SK-MEL-5 (cell line): ENCODE measurements at regions not wholly inside any gene's neighbourhood (a gene's known extent, or its start where the extent isn't known, plus 50 kb on each side); places are given as distances from the start of the nearest gene placed in this dataset.
"Not testable (repeated sequence)": the region's sequence is repeated elsewhere in the genome, so short reads cannot be mapped to it uniquely, and the experiment has no call there.

Source experiments
- DNase-seq: peaks from one replicate; pipeline ENCODE4 v3.0.0-alpha.2; 2016; ENCODE audit warnings: low read depth, low spot score
- in situ Hi-C: cut with HindIII; loops from 2 replicates; pipeline ENCODE4 v1.10.0; 2016; ENCODE audit warnings: low sequenced_read_pairs, high pct_unique_total_duplicates, low pct_unique_long_range_greater_than_20kb

DNA sequence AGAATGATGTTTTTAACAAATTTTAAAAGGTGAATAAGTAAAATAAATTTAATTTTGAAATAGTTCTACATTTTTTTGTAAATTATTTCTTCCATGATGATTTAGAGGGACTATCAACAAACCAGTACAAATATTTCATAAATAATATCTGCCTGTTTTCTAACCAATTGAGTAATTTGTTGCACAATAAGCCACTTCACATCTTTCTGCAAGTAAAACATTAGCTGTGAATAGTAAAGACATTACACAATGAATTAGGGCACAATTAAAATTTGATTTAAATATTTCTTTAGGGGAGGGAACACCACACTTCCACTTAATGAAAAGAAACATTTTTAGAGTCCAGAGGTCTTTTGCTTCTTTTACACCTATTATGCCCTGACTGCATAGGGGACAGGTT is 118.4 kb upstream of the PTPRK start:
- in situ Hi-C loops = no loop called here
- no peak for DNase-seq

- in situ Hi-C loops = no loop called here
- DNase-seq = no peak
Measured at GRCh38 chr6:128635219-128635618, 114.8 kb upstream of the PTPRK start.

- in situ Hi-C loops = no loop called here
- no peak for DNase-seq
Measured at GRCh38 chr6:128632131-128632530, 111.7 kb upstream of the PTPRK start.

DNA sequence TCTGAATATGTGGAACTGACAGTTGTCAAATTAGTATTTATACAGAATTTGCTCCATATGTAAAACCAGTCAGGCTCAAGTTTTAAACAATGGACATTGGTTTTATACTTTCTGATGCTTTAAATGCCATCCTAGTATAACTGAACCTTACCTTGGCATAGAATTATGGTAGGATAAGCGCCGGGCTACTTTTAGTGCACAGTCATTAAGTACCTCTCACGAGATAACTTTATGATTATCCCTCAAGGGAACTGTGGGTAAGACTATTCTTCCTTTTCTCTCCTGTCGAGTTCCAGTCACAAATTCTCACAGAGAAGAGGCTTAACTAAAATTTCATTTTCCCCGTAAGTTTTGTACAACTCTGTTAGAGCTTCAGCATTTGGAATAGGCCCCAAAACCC is 110.6 kb upstream of the PTPRK start:
- in situ Hi-C loops = no loop called here
- DNase-seq = no peak

- DNase-seq = no peak
- in situ Hi-C loops = no loop called here
Measured at GRCh38 chr6:128630213-128630612, 109.8 kb upstream of the PTPRK start.

DNA sequence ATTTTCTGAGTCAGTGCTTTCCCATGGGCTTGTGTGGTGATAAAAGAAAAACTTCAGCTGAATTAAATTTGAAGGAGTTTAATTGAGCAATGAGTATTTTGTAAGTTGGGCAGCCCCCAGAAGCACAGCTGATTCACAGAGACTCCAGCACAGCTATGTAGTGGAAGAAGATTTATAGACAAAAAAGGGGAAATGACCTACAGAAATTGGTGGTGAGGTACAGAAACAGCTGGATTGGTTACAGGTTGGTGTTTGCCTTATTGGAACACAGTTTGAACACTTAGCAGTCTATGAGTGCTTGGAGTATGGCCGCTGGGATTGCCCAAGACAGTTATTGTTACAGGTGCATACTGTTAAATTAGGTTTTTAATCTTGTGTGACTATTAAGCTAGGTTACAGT is 96.9 kb upstream of the PTPRK start:
- no peak for DNase-seq
- in situ Hi-C loops = no loop called here

DNA sequence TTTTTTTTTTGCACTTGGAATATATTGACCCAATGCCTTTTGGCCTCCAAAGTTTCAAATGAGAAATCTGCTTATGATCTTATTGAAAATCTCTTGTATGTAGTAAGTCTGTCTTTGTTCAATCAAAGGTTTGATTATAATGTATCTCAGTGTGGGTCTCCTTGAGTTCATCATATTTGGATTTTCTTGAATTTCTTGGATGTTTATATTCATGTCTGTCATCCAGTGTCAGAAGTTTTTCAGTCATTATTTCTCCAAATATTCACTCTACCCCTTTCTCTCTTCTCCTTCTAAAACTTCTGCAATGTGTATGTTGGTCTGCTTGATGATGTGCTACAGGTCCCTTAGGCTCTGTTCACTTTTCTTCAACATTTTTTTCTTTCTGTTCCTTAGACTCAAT is 95.9 kb upstream of the PTPRK start:
- no peak for DNase-seq
- in situ Hi-C loops = no loop called here

DNA sequence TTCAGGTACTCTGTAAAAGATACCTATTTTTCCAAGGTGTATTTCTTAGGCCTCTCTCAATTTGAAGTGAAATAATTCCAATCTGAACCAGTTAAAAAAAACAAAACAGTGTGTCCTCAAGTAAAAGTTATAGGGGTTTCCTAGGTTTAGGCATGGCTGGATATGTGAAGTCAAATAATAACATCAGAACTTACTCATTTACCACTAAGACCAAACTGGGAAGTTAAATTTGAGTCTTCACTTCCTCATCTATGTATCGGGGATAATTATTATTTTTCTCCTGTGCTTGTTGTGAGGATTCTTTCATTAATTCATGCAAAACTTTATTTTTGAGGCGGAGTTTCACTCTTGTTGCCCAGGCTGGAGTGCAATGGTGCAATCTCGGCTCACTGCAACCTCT is 86.2 kb upstream of the PTPRK start:
- no peak for DNase-seq
- in situ Hi-C loops = no loop called here

DNA sequence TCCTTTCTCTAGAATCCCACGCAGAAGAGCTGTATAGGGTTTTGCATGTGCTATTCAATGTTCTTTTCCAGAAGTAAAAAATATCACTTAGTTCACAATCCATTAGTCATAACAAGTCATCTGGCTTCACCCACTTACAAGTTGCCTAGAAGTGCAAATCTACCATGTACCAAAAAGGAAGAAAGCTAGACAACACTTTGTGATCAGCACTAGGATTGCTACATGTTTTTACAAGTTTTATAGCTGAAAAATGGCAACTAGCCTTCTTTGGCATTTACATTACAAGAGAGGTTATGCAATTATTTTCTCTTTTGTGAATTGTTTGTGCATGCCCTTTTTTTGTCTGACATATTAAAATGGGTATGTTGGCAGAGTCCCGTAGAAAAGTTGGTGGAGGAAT is 85.6 kb upstream of the PTPRK start:
- in situ Hi-C loops = no loop called here
- DNase-seq = no peak

DNA sequence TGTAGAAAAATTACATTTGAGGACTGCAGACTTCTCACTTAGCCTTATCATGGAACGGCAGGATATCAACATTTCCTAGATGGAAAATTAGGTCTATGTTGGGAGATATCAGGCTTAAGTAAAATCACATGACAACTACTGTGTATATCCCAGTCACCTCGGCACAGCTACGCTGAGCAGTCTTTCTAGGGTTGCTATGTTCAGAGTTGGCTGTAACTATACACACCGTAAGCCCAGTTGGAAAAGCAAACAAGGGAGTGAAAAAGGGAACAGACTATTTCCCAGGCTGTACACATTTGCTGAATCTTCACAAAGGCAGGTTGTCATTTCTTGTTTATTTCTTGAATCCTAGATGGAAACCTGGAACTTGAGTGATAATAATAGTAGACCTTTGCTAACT is 80.7 kb upstream of the PTPRK start:
- in situ Hi-C loops = no loop called here
- no peak for DNase-seq

- DNase-seq = peak; percentile 16
- in situ Hi-C loops = no loop called here
Measured at GRCh38 chr6:128600397-128600951, 80.1 kb upstream of the PTPRK start.

- no peak for DNase-seq
- in situ Hi-C loops = no loop called here
Measured at GRCh38 chr6:128599036-128599435, 78.6 kb upstream of the PTPRK start.

GRCh38 chr6:128598571-128598970 is 78.2 kb upstream of the PTPRK start:
- in situ Hi-C loops = no loop called here

GRCh38 chr6:128597956-128598355 is 77.6 kb upstream of the PTPRK start:
- no peak for DNase-seq
- in situ Hi-C loops = no loop called here

More at GRCh38 chr6:128598571-128598970, 78.2 kb upstream of the PTPRK start:
- no peak for DNase-seq

- no peak for DNase-seq
- in situ Hi-C loops = no loop called here
Measured at GRCh38 chr6:128597004-128597403, 76.6 kb upstream of the PTPRK start.

GRCh38 chr6:128595544-128595943 is 75.1 kb upstream of the PTPRK start:
- in situ Hi-C loops = no loop called here
- no peak for DNase-seq

DNA sequence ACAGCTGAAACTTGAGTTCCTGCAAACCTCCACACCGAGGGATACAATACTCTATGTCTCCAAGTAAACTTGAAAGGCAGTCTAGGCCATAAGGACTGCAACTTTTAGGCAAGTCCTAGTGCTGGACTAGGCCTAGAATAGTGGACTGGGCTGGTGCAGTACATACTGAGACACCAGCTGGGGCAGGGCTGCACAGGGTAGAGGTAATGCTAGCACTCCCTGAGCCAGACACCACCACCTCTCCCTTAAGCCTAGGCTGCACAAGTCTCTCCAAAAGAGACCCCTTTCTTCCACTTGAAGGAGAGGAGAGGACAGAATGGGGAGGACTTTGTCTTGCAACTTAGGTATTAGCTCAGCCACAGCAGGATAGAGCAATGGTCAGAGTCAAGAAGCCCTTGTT is 65.7 kb upstream of the PTPRK start:
- DNase-seq = no peak
- in situ Hi-C loops = no loop called here

GRCh38 chr6:128580224-128581110 is 60.1 kb upstream of the PTPRK start:
- peak; percentile 20 for DNase-seq
- in situ Hi-C loops = no loop called here

DNA sequence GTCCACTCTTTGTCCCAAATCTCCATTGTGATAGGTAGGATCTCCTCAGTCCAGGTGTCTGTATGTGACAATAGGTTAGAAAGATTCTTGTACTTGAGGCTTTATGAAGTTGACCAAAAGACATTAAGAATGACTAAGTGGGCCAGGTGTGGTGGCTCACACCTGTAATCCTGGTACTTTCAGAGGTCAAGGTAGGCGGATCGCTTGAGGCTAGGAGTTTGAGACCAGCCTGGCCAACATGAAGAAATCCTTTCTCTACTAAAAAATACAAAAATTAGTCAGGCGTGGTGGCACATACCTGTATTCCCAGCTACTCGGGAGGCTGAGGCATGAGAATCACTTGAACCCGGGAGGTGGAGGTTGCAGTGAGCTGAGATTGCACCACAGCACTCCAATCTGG is 54.9 kb upstream of the PTPRK start:
- in situ Hi-C loops, DNase-seq: not testable (repeated sequence)
